ENCODE measurements at regions not wholly inside any gene's neighbourhood (a gene's known extent, or its start where the extent isn't known, plus 50 kb on each side); places are given as distances from the start of the nearest gene placed in this dataset.

GRCh38 chr12:27388650-27389049 lies 56.0 kb downstream of the BMAL2 start:
- no peak for DNase-seq (ENCODE audit: extremely low spot score, unreplicated experiment)
- Mint-ChIP-seq H3K27me3 (ENCODE audit: unreplicated experiment) (no peaks in the 10 kb centered on the region), H3K36me3 (ENCODE audit: unreplicated experiment) (no peaks in the 10 kb centered on the region), H3K9me3 (ENCODE audit: unreplicated experiment) (no peaks in the 10 kb centered on the region), H3K27ac (ENCODE audit: unreplicated experiment) (no peak overlapping the region), H3K4me1 (ENCODE audit: unreplicated experiment) (no peaks in the 10 kb centered on the region), H3K4me3 (ENCODE audit: unreplicated experiment) (no peak overlapping the region)
- TF ChIP-seq CTCF (IDR thresholded peaks at IDR 0.05) = no peak

GRCh38 chr12:27394676-27395075 lies 51.9 kb upstream of the SMCO2 start:
- H3K36me3 Mint-ChIP-seq (ENCODE audit: unreplicated experiment) = no peaks in the 10 kb centered on the region
- H3K9me3 Mint-ChIP-seq (ENCODE audit: unreplicated experiment) = no peaks in the 10 kb centered on the region
- H3K4me3 Mint-ChIP-seq (ENCODE audit: unreplicated experiment) = no peak overlapping the region
- no peak for TF ChIP-seq CTCF (IDR thresholded peaks at IDR 0.05)
- no peaks in the 10 kb centered on the region for H3K27me3 Mint-ChIP-seq (ENCODE audit: unreplicated experiment)
- no peaks in the 10 kb centered on the region for H3K4me1 Mint-ChIP-seq (ENCODE audit: unreplicated experiment)
- no peak for DNase-seq (ENCODE audit: extremely low spot score, unreplicated experiment)
- no peak overlapping the region for H3K27ac Mint-ChIP-seq (ENCODE audit: unreplicated experiment)

GRCh38 chr12:27396216-27396815 lies 50.2 kb upstream of the SMCO2 start:
- Mint-ChIP-seq H3K4me1 (ENCODE audit: unreplicated experiment) (no peaks in the 10 kb centered on the region), H3K4me3 (ENCODE audit: unreplicated experiment) (no peak overlapping the region), H3K27me3 (ENCODE audit: unreplicated experiment) (no peaks in the 10 kb centered on the region), H3K27ac (ENCODE audit: unreplicated experiment) (no peak overlapping the region), H3K36me3 (ENCODE audit: unreplicated experiment) (no peaks in the 10 kb centered on the region), H3K9me3 (ENCODE audit: unreplicated experiment) (no peaks in the 10 kb centered on the region)
- no peak for TF ChIP-seq CTCF (IDR thresholded peaks at IDR 0.05)
- DNase-seq (ENCODE audit: extremely low spot score, unreplicated experiment) = no peak
